HG03442 (cell line): ENCODE measurements at regions not wholly inside any gene's neighbourhood (a gene's known extent, or its start where the extent isn't known, plus 50 kb on each side); places are given as distances from the start of the nearest gene placed in this dataset.
"Not testable (repeated sequence)": the region's sequence is repeated elsewhere in the genome, so short reads cannot be mapped to it uniquely, and the experiment has no call there.

ENCODE experiments used
- ATAC-seq: cut with Tn5 transposase; IDR thresholded peaks from one replicate; pipeline ENCODE4 v1.9.1; 2021; ENCODE audit warnings: mild to moderate bottlenecking, moderate library complexity; ENCODE audit not compliant: unreplicated experiment

- no peak for ATAC-seq
Measured at GRCh38 chr20:22106308-22106938, 401.0 kb downstream of the PAX1 start.

GRCh38 chr20:22101606-22102005 lies 396.1 kb downstream of the PAX1 start:
- no peak for ATAC-seq

GRCh38 chr20:22100686-22101085 lies 395.2 kb downstream of the PAX1 start:
- no peak for ATAC-seq

GRCh38 chr20:22099348-22099747 lies 393.9 kb downstream of the PAX1 start:
- no peak for ATAC-seq

DNA sequence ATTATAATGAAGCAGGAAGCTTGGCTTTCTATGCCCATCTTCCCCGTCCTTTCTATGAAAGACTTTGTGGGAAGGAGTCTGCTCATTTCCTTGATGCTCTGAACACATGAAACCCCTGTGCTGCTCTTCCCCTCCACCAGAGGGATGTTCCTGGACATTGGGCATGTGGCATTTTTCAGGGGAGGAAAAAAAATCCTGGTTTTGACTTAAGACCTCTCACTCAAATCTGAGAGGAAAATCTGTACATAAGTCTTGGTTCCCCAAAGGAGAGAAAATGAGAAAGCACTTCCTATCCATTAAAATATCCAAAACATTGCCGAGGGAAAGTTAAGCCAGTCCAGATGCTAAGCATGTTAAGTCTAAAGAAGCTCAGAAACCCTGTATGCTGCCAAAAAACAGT lies 393.0 kb downstream of the PAX1 start:
- no peak for ATAC-seq

GRCh38 chr20:22093122-22093521 lies 387.7 kb downstream of the PAX1 start:
- ATAC-seq, result no peak

DNA sequence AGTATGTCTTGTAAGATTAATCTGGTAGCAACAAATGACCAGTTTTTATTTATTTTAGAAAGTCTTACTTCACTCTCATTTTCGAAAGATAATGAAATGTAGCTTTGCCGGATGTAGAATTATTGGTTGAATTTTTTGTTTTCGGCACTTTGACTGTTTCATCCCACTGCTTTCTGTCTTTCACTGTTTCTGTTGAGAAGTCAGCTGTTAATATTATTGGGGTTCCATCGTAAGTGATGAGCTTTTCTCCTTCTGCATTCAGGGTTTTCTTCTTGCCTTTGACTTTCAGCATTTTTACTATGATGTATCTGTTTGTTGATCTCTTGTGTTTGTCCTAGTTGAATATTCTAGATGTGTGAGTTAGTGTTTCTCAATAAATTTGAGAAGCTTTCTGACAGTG lies 383.4 kb downstream of the PAX1 start:
- no peak for ATAC-seq

DNA sequence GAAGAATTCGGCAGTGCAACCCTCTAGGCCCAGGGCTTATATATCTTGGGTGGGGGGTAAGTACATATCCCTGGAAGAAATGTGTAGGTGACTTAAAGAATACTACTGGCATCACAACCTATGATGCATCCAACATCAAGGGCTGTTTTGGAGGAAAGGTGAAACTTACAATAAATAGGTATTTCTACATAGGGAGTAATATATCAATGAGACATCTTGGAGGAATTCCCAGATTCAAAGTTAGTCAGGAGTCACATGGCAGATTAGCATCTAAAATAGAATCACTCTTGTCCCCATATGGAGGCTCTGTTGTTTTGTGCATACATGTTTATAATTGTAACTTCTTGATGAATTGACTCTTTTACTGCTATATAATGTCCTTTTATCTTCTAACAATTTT lies 375.5 kb downstream of the PAX1 start:
- ATAC-seq, result no peak

DNA sequence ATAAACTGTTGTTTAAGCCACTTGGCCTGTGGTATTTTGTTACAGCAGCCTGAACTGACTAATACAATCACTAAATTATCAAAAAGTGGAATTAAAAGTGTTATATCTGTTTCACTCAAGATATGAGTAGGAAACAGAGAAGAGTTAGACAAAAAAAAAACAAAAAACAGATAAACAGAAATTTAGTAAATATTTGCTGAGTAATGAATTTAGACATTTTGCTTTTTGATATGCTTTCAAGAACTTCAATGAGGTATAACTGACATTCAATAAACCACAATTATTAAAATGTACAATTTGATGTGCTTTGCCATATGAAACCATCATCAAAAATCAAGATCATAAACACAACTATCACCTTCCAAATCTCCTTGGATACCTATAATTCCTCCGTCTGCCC lies 369.2 kb downstream of the PAX1 start:
- no peak for ATAC-seq

- no peak for ATAC-seq
Measured at GRCh38 chr20:22071841-22072240, 366.4 kb downstream of the PAX1 start.

- no peak for ATAC-seq
Measured at GRCh38 chr20:22070610-22071058, 365.2 kb downstream of the PAX1 start.

DNA sequence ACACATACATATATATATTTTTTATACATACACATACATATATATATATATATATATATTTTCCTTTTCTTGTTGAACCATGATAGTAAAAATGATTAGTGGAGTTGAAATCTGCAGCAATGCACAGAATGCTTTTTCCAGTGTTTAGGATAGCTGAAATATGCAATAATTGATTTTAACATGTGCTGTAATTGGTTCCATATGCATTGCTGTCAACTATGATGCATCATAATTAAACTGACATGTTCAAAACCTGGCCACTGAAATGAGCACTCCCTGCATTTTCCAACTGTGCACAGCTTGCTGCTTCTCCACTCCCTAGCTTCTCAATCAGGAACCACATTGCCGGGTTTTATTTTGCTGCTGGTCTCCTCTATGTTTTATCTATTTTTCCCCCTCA lies 358.3 kb downstream of the PAX1 start:
- ATAC-seq, result no peak

DNA sequence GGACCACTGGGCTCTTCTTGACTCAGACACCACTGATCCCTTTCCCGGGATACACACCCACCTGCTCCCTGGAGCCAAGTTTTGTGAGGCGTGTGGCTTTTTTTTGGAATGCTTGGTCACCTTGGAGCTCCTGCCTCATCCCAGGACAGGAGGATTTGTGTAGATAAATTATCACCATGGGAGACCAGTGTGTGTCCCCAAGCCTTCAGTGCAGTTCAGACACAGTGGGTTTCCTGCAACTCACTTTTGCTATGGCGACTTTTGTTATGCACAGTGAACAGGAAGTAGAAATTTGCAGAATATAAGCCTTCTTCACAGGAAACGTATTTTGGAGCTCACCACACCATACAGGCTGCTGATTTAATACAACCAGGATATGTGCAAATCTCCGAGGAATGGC lies 357.4 kb downstream of the PAX1 start:
- no peak for ATAC-seq

DNA sequence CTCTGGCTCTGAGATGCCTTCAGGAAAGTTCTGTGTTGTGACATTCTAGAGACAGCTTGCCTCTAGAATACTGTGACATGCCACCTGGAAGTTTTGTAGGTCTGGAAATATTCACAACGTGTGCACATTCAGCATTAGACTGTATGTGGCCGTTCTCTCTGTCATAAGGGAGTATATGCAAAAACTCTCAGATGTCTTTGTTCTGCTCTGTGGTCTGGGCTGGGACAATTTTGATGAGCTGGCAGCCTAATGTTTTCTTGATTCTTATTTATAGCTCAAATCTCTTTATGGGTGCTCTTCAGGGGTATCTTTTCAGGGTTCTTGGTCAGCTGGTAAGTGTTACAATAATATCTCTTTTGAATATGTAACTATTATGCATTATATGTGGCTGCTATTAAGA lies 355.1 kb downstream of the PAX1 start:
- ATAC-seq, result no peak

GRCh38 chr20:22058746-22059145 lies 353.3 kb downstream of the PAX1 start:
- ATAC-seq, result no peak

DNA sequence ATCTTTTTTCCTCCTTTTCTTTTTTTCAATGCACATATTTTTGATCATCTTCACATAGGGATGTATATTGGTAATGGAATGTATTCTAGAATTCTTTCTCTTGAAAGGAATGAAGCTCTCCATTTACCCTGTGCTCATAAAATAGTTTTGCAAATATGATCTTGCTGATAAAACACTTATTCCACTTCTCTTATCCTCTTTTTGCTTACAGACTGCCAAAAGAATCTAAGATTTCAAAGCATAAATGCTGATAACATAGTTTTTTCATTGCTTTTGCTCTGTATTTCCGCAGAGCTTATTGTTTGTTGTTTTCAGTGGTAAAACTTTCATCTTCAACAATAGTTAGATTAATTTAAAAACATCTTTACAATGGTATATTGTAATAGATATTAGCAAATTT lies 350.5 kb downstream of the PAX1 start:
- no peak for ATAC-seq

DNA sequence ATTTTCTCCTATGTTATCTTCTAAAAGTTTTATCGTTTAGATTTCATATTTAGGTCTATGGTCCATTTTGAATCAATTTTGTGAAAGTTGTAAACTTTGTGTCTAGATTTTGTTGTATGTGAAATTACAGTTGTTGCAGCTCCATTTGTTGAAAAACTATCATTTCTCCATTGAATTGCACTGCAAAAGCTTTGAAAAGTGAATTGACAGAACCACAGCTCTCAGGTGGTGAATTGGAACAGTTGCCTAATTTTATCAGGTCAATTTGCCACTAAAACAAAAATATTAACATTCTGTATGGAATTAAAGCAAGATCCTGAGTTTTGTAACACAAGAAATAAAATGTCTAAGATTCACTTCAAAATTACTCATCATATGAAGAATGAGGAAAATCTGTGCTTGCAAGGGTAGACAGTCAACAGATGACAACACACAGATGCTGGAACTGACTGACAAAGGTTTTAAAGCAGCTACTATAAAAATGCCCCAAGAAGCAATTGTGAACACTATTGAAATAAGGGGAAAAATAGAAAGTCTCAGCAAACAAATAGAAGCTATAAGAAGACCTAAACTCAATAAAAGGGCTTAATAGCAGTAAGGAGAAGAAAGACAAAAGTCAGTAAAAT lies 346.7 kb downstream of the PAX1 start:
- no peak for ATAC-seq

DNA sequence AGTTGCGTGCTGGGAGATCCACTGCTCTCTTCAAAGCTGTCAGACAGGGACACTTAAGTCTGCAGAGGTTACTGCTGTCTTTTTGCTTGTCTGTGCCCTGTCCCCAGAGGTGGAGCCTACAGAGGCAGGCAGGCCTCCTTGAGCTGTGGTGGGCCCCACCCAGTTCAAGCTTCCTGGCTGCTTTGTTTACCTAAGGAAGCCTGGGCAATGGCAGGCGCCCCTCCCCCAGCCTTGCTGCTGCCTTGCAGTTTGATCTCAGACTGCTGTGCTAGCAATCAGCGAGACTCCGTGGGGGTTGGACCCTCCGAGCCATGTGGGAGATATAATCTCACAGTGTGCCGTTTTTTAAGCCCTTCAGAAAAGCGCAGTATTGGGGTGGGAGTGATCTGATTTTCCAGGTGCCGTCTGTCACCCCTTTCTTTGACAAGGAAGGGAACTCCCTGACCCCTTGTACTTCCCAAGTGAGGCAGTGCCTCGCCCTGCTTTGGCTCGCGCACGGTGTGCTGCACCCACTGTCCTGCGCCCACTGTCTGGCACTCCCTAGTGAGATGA lies 340.6 kb downstream of the PAX1 start:
- ATAC-seq, result not testable (repeated sequence)

DNA sequence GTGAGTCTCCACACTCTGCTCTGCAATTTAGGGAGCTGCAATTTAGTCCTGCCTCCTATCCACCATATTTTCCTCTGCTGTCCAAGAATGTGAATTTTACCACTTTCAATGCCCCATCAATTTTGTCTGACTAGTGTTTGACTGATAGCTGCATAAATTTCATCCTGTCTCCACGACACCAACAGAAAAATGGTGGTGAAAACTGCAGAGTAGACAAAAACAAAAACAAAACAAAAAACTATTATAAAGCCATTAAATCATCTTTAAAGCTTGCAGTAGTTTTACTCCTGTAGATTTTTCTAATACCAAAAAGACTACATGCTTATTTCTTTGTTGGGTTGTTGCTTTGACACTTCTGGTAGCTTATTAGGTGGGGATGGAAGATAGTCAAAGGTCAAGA lies 322.0 kb downstream of the PAX1 start:
- no peak for ATAC-seq

DNA sequence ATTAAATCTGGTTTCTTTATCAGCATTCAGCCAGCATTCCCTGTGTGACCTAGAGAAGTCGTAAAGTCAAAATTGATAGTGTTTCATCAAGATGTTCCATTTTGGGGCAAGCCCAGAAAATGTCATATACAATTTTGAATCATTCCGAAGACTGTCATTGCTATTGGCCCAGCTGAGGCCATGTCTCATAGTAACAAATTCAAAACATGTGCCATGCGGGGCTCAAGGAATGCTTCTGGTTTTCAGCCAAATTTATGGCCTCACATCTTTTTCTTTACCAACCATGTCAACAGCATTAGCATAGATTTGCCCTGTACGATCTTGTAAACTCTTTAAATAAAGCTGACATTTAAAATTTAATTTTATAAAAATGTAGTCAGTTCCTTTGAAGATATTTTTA lies 314.7 kb downstream of the PAX1 start:
- ATAC-seq, result no peak

DNA sequence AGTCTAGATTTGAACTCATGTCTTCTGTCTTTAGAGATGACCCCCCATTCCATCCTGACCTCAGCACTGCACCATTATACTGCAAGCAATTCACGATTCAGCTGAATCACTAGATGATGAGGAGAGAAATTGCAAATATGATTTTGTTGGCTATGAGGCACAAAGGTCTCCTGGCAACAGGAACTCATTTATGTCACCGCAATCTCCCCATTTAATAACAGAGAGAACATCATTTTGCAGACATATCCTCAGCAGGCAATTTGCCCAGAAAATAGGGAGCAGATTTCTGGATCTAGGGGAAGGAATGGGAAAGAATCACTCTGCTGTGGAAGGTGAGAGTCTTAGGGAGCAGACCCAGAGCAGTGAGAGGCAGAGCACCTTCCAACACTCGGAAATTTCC lies 303.0 kb downstream of the PAX1 start:
- ATAC-seq, result no peak

- no peak for ATAC-seq
Measured at GRCh38 chr20:22006306-22006705, 300.8 kb downstream of the PAX1 start.

GRCh38 chr20:22005535-22005934 lies 300.1 kb downstream of the PAX1 start:
- ATAC-seq, result no peak
